Stimulated activated CD8-positive, alpha-beta memory T cell treated with anti-CD3 and anti-CD28 coated beads, Interleukin-2, amount 100 ng/mL, for 48 hours (primary cell): ENCODE measurements at regions not wholly inside any gene's neighbourhood (a gene's known extent, or its start where the extent isn't known, plus 50 kb on each side); places are given as distances from the start of the nearest gene placed in this dataset.

Source experiments
- DNase-seq, 2 donors: peaks; one replicate each; pipeline ENCODE4 v3.0.0-alpha.2; 2020; ENCODE audit warnings: low read depth in 2 of 2

DNA sequence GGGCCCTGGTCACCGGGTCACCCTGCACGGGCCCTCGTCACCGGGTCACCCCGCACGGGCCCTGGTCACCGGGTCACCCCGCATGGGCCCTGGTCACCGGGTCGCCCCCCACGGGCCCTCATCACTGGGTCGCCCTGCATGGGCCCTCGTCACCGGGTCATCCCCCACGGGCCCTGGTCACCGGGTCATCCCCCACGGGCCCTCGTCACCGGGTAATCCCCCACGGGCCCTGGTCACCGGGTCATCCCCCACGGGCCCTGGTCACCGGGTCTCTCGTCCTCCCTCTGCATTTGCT, 77.6 kb downstream of the RIPK4 start:
- no peak for DNase-seq

DNA sequence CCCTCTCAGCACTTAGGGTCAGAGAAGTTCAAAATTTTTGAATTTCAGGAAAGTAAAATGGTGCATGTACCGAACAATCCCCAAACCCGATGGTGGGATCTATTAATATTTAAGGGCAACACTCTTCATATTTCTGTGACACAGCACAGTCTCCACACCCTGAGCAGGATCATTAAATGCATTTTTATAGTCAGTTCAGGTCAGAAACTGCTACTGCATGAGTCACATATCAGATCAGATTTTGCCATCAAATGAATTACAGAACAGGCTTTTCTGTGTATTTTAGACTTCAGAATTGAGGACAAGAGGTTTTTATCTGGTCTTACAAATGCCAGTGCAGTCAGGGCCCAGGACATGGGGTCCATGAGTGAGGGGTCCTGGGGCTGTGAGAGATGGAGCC, 79.2 kb downstream of the RIPK4 start:
- DNase-seq, result no peak

DNA sequence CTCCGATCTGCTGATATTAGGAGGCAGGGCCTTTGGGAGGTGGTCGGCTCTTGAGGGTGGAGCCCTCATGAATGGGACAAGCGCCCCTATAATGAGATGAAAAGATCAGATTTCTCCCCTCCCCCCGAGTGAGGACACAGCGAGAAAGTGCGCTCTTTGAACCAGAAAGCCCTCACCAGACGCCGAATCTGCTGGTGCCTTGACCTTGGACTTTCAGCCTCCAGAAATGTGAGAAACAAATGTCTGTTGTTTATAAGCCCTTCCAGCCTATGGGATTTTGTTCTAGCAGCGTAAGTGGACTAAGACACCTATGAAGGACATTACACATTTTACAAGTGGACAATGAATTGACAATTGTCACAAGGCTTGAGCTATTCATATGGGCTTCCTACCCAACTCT, 80.2 kb downstream of the RIPK4 start:
- no peak for DNase-seq

DNA sequence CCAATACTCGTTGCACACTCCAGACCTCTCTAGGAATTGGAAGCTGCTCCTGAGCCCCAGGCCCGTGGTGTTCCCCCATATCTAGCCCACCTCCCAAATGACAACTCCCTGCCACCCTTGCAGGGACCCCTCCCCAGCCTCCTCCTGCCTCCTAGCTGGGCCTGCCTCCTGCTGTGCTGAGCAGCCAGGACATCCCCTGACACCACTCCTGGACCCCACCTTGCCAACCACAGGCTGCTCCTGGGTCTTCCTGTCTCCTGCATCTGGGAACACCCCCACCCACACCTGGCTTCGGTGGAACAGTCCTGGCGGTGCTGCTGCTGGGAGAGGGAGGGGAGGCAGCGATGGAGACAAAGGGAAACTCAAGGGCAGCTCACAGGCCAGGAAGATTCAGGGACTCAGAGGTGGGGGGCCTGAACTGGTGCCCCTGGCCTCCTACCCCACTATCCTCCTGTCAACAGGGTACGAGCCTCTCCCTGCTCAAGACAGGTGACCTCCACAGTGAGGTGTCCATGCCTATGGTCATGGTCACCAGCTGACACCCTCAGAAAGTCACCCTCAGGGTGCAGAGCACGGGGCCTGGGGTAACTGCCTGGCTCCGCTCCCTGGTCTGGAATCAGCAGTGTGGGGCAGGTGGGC, 81.2 kb downstream of the RIPK4 start:
- DNase-seq, result no peak

DNA sequence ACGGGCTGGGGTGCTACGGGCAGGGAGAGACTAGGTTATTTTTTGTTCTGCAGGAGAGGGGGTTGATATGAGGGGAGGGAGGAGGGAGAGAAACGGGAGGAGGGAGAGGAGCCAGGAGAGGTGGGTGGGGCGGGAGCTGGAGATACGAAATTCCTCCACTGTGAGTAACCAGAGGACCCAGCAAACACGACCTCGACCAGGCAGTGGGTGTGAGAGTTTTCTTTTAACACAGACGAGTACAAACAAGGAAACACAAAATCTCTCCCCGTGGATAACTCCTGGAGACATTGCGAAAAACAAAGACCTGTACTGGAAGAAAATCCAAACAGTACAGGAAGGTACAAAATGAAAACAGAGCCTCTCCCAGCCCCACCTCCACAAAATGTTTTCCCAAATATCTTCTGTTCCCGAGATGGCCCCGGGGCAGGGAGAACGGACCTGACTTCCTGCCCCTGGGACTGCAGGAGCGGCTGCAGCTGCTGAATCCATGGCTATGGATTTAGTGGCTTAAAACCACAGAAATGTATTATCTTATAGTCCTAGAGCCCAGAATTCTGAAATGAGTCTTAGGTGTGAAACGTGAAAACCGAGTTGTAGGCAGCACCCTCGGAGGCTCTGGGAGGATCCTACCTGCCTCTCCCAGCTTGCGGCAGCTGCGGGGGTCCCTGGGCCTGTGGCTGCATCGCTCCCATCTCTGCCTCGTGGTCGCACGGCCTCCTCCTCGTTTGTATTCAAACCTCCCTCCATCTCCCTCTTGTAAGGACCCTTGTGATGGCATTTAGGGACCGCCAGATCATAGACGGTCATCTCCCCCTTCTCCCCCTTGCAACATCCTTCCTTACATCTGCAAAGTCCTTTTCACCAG, 82.2 kb downstream of the RIPK4 start:
- DNase-seq, result no peak

DNA sequence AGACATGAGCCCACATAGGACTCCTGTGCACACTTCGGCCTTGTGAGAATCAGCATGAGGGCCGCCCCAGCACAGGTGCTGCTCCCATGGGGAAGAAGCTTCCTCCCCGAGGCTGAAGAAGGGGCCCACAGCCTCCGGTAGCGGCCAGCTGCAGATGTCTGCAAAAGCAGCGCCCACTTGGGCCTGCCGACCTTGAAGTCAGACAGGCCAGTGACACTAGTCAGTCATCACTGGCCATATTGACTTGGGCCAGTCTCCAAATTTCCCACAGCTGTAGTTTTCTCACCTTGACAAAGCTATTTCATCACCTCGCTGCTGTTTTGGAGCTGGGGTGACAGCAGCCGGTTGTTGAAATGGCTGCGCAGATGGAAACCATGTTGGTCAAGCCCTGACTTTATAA, 83.0 kb downstream of the RIPK4 start:
- DNase-seq, result no peak

DNA sequence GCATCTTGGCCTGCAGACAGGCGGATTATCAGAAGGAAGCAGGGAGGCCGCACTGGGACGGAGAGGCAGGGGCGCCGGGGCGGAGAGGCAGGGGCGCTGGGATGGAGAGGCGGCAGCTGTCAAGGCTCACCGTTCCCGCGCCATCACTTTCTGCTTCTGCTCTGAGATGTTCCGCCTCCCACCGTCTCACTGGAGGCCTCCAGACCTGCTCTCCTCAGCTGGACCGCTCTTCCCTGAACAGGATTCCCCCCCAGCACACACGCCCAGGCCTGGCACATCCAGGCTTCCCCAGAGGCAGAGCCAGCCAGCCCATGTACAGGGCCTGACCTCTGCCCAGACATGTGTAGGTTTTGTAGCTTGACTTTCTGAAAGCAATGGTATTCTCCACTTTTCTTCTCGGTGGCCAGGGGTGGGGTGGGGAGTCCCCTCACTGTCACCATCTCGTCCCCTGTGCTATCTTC, 84.1 kb downstream of the RIPK4 start:
- no peak for DNase-seq

DNA sequence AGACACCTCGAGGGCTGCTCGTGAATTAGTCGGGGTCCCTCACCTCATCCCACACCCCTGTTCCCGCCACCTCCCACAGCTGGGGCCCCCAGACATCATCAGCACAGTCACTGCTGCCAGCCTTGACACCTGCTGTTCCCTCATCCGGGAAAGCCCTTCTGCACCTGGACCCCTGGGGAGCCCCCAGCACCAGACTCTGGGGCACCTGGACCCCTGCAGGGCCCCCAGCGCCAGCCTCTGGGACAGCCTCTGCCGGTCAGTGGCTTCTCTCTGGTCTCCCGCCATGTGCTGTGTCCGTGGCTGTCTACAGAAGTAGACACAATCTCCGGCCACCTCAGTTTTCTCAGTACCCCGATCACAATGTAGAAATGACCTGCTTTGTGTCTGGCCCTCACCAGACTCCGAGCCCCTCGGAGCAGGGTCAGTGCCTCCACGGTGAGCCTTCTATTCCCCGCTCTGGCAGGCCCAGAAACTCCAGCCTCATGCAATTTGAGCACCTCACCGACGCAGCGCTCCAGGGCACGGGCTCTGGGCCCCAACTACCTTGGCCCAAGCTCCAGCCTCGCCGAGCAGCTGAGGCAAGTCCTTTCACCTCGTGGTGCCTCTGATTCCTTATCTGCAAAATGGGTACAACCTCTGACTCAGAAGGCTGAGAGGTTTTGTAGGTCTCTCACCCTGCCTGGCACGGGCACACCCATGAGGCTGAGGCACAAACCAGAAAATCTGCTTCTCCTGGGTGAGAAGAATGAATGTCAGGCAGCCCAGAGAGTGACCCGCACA, 84.7 kb downstream of the RIPK4 start:
- no peak for DNase-seq

DNA sequence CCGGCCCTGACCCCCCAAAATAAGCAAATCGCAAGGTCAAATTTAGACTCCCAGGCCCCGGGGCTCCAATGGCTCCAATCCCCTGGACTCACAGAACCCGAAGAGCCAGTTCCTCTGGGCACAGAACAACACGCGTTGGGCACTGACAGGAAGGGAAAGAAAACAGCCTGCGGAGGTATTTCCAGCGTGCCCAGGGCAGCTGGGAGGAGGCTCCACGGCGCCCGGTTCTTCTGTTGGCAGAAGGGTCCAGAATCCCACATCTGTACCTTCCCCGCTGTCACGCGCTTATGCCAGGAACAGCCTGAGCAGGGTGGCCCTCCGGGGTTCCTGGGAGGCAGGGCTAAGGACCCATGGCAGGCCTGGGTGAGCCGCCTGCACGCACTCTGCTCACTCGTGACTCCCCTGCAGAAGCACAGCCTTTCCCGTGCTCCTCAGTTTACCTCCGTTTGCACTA, 85.5 kb downstream of the RIPK4 start:
- no peak for DNase-seq

DNA sequence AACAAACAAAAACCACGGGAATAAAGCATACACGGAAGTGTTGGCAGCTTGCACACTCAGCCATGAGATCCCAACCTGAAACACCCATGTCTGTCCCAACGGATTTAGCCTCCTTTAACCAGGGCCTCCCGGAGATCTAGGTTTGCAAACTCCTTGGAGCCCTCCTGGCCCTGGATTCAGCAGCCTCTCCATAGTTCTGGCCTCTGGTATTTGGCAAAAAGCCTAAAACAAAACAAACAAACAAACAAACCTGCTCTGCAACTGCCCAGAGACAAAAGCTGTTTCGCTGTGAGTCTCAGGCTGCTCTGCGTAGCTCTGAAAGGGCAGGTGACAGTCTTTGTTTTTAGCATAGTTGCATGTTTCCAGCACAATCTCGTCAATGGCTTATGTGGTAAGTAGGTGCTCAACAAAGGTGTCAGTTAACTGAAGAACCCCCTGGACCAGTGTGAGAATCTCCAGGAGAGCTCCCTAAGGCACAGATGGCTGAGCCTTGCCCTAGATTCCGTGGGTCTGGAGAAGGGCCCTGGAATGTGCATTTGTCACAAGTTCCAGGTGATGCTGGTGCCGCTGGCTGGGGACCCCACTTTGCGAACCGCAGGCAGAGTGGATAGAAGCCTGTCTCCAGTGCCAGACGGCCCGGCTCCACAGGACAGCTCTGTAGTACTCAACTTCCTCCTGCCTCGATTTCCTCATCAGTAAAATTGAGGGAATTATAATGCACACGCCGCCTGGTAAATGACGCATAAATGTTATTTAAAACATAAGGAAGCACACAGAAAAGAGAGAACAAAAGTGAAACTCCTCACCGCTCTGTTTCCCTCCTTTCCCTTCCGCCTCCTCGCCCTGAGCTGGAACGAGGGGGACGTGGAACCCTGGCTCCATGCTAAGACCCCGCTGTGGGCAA, 86.2 kb downstream of the RIPK4 start:
- no peak for DNase-seq

DNA sequence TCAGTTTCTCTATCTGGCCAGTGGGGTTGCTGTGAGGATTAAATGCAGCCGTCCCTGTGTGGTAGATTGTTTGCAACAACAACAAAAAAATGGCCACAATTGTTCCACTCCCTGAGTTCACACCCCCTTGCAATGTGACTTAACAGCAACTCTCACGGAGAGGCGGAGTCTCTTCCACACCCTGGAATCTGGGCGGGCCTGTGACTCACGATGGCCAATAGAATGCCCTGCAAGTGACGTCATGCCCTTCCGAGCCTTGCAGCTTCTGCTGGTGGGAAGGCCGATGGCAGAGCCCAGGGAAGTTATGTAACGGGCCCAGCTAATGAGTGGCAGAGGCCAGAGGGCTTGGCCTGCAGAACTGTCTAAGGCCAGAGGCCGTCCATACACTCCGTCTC, 87.9 kb downstream of the RIPK4 start:
- no peak for DNase-seq

DNA sequence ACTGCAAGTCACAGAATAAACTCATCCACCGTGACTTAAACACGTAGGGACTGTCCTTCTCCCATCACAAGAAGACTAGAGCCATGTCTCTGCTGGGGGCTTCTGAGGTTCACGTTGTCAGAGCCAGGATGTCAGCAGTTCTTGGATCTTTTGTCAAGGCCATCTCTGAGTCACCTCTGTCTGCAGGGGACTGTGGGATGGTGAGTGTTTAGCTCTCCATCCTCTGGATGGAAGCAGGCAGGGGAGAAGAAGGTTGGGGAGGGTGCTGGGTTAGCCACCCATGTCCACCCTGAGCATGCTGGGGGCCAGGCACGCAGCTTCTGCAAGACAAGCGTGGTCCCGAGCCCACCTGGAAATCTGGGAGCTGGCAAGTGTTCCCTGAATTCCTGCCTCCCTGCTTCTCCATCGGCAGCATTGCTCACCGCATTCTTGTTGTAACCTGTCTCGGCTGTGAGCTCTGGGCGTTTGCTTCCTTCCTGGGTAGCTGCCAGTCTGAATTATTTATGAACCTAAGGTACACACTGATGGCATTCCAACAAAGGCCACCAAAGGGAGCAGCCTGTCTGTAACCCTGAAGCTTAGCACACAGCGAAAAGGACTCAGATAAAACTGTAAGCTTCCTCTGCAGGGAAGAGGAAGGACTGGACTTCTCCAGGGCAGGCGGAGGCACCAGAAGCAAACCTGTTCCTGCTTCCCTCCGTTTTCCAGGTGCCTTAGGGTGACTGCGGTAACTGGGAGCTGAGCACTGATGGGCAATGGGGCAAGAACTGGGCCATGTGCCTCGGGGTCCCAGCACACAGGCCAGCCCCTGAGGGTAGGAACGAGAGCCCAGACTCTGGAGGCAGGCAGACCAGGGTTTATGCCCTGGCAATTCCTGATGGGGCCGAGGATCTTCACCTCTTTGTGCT, 88.6 kb downstream of the RIPK4 start:
- no peak for DNase-seq

DNA sequence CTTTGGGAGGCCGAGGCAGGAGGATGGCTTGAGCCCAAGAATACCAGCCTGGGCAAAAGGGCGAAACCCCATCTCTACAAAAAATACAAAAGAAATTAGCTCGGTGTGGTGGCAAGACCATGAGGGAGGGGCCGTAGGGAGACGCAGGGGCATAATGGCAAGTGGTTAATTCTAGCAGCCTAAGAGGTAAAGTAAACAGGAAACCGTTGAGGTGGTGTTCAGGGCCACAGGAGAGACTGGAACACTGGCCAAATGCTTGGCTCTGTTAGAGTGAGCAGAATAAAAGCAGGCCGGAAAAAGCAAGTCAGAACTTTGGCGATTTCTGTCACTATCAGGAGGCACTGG, 89.2 kb downstream of the RIPK4 start:
- DNase-seq, result no peak

DNA sequence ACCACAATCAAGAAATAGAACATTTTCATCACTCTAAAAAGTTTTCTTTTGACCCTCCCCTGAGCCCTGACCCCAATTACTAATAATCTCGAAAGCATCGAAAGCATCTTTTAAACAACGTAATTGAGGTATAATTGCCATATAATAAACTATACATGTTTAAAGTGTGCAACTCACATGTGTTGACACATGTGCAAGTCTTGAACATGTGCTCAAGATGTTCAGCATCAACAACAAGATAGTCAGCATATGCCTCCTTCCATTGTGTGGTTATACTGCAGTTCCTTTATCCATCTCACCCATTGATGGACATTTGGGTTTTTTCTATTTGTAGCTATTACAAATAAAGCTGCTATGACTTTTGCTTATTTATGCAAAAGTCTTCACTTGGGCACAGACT, 90.7 kb downstream of the RIPK4 start:
- no peak for DNase-seq

DNA sequence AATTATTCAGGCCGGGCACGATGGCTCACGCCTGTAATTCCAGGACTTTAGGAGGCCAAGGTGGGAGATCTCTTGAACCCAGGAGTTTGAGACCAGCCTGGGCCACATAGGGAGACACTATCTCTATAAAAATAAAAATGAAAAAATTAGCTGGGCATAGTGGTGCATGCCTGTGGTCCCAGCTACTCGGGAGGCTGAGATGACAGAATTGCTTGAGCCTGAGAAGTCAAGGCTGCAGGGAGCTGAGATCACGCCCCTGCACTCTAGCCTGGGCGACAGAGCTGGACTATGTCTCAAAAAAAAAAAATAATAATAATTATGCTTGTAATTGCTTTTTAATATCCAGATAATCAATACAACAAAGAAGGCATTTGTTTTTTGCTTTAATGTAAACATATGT, 91.3 kb downstream of the RIPK4 start:
- no peak for DNase-seq

DNA sequence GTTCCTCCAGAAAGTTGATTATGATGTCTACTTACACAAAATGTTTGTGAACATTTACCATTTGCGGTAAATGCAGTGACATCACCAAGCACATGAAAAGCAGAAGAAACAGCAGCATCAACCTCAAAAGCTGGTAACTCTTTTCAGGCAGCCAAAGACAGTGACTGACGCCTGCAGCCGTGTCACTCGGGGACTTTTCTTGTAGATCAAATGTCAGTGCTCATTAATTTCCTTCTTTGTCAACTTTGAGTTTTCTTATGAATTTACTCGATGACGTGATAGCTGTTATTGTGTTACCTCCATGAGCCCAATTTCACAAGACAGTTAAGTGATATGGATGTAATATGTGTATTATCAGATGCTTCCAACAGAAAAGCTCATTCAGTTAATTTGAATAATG, 92.5 kb downstream of the RIPK4 start:
- no peak for DNase-seq

DNA sequence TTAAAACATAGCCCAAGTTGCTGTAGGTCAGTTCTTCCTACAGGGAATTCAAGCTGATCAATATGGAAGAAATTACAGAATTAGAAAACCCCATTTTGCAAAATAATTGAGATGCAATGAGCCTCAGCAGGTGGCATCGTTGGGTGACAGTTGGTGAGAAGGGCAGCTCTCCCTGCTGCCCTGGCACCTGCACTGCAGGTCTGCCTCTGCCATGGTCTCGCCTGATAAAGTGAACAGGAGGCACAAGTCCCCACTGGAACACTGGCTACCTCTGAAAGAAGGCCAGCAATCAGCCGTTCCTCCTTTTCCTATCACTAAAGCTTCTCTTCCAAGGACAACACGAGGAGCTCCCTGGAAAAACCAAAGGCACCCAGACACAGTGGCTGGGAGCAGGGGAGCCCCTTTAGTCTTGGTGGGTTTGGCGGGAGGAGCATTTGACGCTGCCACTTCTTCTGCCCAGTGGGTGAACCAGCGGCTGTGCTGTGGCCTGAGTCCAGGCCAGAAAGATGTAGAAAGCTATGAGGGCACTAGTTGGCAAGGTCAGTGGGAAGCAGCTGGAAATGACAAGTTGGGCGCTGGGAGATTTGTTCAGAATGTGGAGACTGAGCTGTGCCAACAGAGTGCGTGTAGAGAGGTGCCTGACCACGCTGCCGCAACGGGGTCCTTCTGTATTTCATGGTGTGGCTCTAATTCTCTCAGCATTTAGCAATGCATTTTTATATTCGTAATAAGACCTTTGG, 93.1 kb downstream of the RIPK4 start:
- DNase-seq, result no peak

DNA sequence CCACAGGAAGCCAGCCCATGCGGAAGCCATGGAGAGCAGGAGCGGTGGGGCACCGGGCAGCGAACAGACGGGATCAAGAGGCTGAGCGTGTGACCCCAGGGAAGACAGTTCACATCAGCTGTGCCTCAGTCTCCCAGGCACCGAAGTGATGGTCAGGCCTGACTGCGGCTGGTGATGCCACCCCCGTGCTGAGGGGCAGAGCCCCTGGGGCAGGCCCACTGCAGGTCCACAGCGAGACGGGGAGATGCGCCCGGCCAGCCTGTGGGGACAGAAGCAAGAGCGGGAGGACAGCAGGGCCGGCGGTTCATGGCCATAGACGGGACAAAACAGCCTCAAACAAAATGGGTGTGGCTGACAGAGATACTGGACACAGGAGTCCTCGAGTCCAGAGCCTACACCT, 93.8 kb downstream of the RIPK4 start:
- DNase-seq, result no peak

DNA sequence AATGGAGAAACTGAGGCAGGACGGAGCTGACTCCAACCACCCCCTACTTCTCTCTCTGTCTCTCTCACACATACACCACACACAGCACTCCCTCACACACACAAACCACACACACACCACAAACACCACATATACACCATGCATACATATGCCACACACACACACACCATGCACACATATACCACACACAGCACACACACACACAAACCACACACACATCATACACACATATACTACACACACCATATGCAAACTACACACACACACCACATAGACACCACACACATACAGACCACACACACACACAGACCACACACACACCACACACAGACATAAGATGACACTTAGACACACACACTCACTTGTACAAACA, 94.3 kb downstream of the RIPK4 start:
- DNase-seq, result no peak

DNA sequence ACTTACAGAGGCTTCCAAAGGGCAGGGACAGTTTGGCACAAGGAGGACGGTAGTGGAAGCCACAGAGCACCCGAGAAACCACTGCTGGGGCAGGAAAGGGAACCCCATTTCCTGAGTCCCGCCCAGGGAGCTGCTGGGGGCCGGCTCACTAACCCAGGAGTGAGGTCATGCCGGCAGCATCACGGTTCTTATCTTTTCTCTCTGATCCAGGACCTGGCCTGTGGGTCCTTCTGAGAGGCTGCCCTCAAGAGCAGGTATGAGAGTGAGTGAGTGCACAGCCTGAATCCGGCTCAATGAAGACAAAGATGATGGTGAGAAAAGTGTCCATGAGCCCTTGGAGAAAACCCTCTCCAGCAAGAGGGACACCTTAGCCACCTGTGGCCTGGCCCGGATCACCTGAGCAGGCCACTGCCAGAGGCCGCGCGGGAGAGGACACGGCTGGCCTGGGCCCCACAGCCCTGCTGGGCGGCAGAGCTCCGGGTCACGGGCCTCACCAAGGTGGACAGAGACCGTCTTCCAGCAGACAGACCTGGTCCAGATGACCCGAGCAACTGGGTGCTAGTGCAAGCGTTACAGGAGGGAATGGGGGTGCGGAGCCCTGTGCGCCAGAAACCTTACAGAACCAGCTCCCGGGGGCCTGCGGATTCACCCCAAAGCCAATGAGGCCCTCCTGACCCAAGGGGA, 94.9 kb downstream of the RIPK4 start:
- DNase-seq, result no peak
